Prostate gland (tissue), 2 donors: ENCODE measurements at regions not wholly inside any gene's neighbourhood (a gene's known extent, or its start where the extent isn't known, plus 50 kb on each side); places are given as distances from the start of the nearest gene placed in this dataset.
"Not testable (repeated sequence)": the region's sequence is repeated elsewhere in the genome, so short reads cannot be mapped to it uniquely, and the experiment has no call there.

Experiments
- DNase-seq: peaks from one replicate; pipeline ENCODE4 v3.0.0-alpha.2; 2019; ENCODE audit warnings: low spot score
- H3K27ac ChIP-seq, 2 donors: fragments of 200-600 bp; sonication (generic); 2 replicates each; pipeline ENCODE4 v1.5.1; 2017 to 2019
- H3K27me3 ChIP-seq: fragments of 200-600 bp; sonication (generic); replicated peaks from 2 replicates; pipeline ENCODE4 v1.5.1; 2019; ENCODE audit not compliant: insufficient read depth
- H3K36me3 ChIP-seq, 2 donors: fragments of 200-600 bp; sonication (generic); 1 replicate in 1 of 2; 2 replicates in 1 of 2; pipeline versions ENCODE4 v1.5.1 to v1.8.1; 2017 to 2019
- H3K4me1 ChIP-seq: fragments of 200-600 bp; sonication (generic); replicated peaks from 2 replicates; pipeline ENCODE4 v1.5.1; 2019
- H3K4me3 ChIP-seq, 2 donors: fragments of 200-600 bp; sonication (generic); 2 replicates each; pipeline ENCODE4 v1.5.1; 2017 to 2019
- H3K9me3 ChIP-seq: fragments of 200-600 bp; sonication (generic); 2 replicates; pipeline ENCODE4 v1.5.1; 2017
- POLR2A ChIP-seq: fragments of 450-650 bp; IDR thresholded peaks from one replicate; pipeline ENCODE4 v1.6.1; 2016; ENCODE audit warnings: antibody characterized with exemption, mild to moderate bottlenecking
- POLR2AphosphoS5 ChIP-seq: sonication (generic); formaldehyde crosslinking; IDR thresholded peaks from one replicate; pipeline ENCODE4 v1.6.1; 2017; ENCODE audit warnings: antibody characterized with exemption
- WGBS: methylation state at CpG from one replicate; pipeline ENCODE4 v1.1.5; 2018; 5-methylcytosine and 5-hydroxymethylcytosine counted together
- intact Hi-C: fragments of 100-400 bp; cut with DNase I; formaldehyde crosslinking; loops from one replicate; pipeline ENCODE4 v1.14.2; 2022
- TF ChIP-seq, protein P1 (sequence below), 4 experiments: fragments of 200-600 bp in 2 of 4; fragments of 450-650 bp in 2 of 4; sonication (generic) in 2 of 4; IDR thresholded peaks; 1 replicate in 3 of 4; 2 replicates in 1 of 4; pipeline ENCODE4 v1.5.1; 2016 to 2019; ENCODE audit warnings: antibody characterized with exemption in 4 of 4, mild to moderate bottlenecking in 2 of 4, moderate library complexity in 2 of 4

GRCh38 chr2:65751408-65751807 lies 319.0 kb upstream of the SPRED2 start:
- H3K36me3 ChIP-seq, result no peaks in the 10 kb centered on the region
- H3K4me3 ChIP-seq, result no peak overlapping the region
- no peak overlapping the region for H3K27ac ChIP-seq
- H3K27me3 ChIP-seq, result no peaks in the 10 kb centered on the region
- no peaks in the 10 kb centered on the region for H3K9me3 ChIP-seq
- WGBS, result 84% methylated on average over 2 of the region's 2 CpGs
- TF ChIP-seq, protein P1, sequence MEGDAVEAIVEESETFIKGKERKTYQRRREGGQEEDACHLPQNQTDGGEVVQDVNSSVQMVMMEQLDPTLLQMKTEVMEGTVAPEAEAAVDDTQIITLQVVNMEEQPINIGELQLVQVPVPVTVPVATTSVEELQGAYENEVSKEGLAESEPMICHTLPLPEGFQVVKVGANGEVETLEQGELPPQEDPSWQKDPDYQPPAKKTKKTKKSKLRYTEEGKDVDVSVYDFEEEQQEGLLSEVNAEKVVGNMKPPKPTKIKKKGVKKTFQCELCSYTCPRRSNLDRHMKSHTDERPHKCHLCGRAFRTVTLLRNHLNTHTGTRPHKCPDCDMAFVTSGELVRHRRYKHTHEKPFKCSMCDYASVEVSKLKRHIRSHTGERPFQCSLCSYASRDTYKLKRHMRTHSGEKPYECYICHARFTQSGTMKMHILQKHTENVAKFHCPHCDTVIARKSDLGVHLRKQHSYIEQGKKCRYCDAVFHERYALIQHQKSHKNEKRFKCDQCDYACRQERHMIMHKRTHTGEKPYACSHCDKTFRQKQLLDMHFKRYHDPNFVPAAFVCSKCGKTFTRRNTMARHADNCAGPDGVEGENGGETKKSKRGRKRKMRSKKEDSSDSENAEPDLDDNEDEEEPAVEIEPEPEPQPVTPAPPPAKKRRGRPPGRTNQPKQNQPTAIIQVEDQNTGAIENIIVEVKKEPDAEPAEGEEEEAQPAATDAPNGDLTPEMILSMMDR (IDR thresholded peaks at IDR 0.05), result no peak
- TF ChIP-seq POLR2AphosphoS5, result no peak
- no peak for TF ChIP-seq POLR2A
- H3K4me1 ChIP-seq, result no peaks in the 10 kb centered on the region
- intact Hi-C loops, result no loop called here
- DNase-seq, result no peak

GRCh38 chr2:65749545-65749944 lies 317.1 kb upstream of the SPRED2 start:
- intact Hi-C loops, result no loop called here
- Histone ChIP-seq H3K36me3 (no peaks in the 10 kb centered on the region), H3K27me3 (no peaks in the 10 kb centered on the region), H3K27ac (no peak overlapping the region), H3K4me3 (no peak overlapping the region), H3K9me3 (no peaks in the 10 kb centered on the region), H3K4me1 (no peaks in the 10 kb centered on the region)
- TF ChIP-seq POLR2AphosphoS5 (no peak), POLR2A (no peak)
- TF ChIP-seq, protein P1 (IDR thresholded peaks at IDR 0.05), result no peak
- no peak for DNase-seq
- WGBS, result 81% methylated on average over 3 of the region's 3 CpGs

DNA sequence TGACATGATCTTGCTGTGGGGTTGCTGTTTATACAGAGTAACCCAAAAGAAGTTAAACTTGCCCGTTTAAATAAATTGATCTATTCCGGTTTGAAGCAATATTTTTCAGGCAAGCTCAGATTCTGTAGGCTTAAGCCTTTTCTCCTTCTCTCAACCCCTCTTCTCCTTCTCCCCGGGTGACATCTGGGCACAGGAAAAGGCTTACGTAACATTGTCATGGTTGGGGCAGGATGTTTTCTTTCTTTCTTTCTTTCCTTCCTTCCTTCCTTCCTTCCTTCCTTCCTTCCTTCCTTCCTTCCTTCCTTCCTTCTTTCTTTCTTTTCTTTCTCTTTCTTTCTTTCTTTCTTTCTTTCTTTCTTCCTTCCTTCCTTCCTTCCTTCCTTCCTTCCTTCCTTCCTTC lies 315.5 kb upstream of the SPRED2 start:
- H3K4me3 ChIP-seq, DNase-seq, H3K27ac ChIP-seq, intact Hi-C loops, H3K36me3 ChIP-seq, H3K4me1 ChIP-seq, H3K9me3 ChIP-seq, H3K27me3 ChIP-seq: not testable (repeated sequence)
- 77% methylated on average over 4 of the region's 4 CpGs for WGBS

GRCh38 chr2:65746931-65747675 lies 314.7 kb upstream of the SPRED2 start:
- intact Hi-C loops, result no loop called here
- TF ChIP-seq POLR2A, result no peak
- no peak for DNase-seq
- Histone ChIP-seq H3K36me3 (no peaks in the 10 kb centered on the region), H3K27ac (no peak overlapping the region), H3K9me3 (no peaks in the 10 kb centered on the region), H3K4me1 (no peaks in the 10 kb centered on the region), H3K4me3 (no peak overlapping the region), H3K27me3 (no peaks in the 10 kb centered on the region)
- 62% methylated on average over 11 of the region's 11 CpGs for WGBS

- intact Hi-C loops, result no loop called here
- Histone ChIP-seq H3K9me3 (no peaks in the 10 kb centered on the region), H3K4me3 (no peak overlapping the region), H3K4me1 (no peaks in the 10 kb centered on the region), H3K27me3 (no peaks in the 10 kb centered on the region), H3K27ac (no peak overlapping the region), H3K36me3 (no peaks in the 10 kb centered on the region)
- 85% methylated on average over 6 of the region's 6 CpGs for WGBS
- DNase-seq, result no peak
- TF ChIP-seq, protein P1 (IDR thresholded peaks at IDR 0.05), result no peak
- TF ChIP-seq POLR2AphosphoS5 (no peak), POLR2A (no peak)
These were observed 312.2 kb upstream of the SPRED2 start for GRCh38 chr2:65744477-65745200.

DNA sequence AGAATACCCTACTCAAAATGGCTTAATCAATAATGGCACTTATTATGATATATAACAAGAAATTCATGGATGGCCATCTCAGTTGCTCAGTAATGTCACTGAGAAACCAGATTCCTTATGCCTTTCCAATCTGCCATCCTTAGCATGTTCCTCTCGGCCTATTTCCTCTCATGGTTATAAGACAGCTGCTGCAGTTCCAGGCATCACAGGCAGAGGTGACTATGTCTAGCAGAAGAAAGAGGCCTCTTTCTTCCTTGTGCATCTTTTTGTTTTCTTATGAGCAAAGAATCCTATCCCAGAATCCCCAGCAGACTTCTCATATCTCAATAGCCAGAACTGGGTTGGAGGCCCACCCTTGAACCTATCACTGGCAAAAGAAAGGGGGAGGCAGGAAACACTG lies 310.6 kb upstream of the SPRED2 start:
- no peak for DNase-seq
- Histone ChIP-seq H3K4me3 (no peak overlapping the region), H3K27ac (no peak overlapping the region), H3K9me3 (no peaks in the 10 kb centered on the region), H3K27me3 (no peaks in the 10 kb centered on the region), H3K4me1 (no peaks in the 10 kb centered on the region), H3K36me3 (no peaks in the 10 kb centered on the region)
- intact Hi-C loops, result no loop called here
- WGBS, result 96% methylated on average over 1 of the region's 1 CpG
- TF ChIP-seq POLR2A (no peak), POLR2AphosphoS5 (no peak)
